ENCODE measurements at regions not wholly inside any gene's neighbourhood (a gene's known extent, or its start where the extent isn't known, plus 50 kb on each side); places are given as distances from the start of the nearest gene placed in this dataset.

DNA sequence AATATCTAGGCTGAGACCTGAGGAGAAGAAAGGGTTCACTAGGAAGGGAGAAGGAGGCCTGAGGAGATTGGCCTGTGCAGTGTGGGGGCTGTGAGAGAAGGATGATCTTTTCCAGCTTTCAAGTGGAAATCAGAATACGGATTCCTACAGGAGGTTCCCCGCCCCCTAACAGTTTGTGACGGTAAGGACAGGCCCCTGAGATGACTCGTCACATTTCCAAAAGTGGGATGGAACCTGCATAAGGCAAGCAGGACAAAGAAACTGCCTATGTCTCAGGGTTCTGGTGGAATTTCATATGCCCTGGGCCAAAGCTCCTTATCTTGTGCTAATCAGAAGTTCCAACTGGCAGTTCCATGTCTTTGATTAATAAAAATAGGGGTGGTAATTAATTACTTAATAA lies 275.6 kb downstream of the SNX10 start:
- ATAC-seq: no peak
- Mint-ChIP-seq H3K9me3 (peaks cover 19% of the 10 kb centered on the region), H3K27me3 (peaks cover 65% of the 10 kb centered on the region), H3K4me3 (no peak overlapping the region), H3K36me3 (no peaks in the 10 kb centered on the region), H3K27ac (no peak overlapping the region), H3K4me1 (no peaks in the 10 kb centered on the region)

DNA sequence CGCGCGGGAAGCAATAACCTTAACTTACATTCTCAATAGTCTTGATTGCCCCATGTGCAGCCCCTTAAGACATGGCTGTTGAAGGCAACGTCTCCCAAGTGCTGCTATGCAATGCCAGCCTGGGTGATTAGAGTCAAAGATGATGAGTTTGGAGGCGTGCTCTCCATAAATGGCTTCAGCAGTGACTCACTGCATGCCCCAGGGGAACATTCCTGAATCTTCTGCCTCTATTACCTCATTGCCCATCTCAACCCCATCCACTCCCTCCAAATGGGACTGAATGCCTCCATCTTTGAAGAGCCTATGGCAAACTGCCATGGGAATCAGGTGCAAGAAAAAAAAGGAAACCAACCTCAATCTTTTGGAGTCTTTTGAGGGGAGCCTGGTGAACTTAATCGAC lies 282.8 kb downstream of the SNX10 start:
- ATAC-seq: no peak
- H3K27ac Mint-ChIP-seq: no peak overlapping the region
- H3K36me3 Mint-ChIP-seq: no peaks in the 10 kb centered on the region
- H3K27me3 Mint-ChIP-seq: peaks cover 45% of the 10 kb centered on the region
- H3K9me3 Mint-ChIP-seq: peaks cover 11% of the 10 kb centered on the region
- no peak overlapping the region for H3K4me3 Mint-ChIP-seq
- H3K4me1 Mint-ChIP-seq: no peaks in the 10 kb centered on the region

DNA sequence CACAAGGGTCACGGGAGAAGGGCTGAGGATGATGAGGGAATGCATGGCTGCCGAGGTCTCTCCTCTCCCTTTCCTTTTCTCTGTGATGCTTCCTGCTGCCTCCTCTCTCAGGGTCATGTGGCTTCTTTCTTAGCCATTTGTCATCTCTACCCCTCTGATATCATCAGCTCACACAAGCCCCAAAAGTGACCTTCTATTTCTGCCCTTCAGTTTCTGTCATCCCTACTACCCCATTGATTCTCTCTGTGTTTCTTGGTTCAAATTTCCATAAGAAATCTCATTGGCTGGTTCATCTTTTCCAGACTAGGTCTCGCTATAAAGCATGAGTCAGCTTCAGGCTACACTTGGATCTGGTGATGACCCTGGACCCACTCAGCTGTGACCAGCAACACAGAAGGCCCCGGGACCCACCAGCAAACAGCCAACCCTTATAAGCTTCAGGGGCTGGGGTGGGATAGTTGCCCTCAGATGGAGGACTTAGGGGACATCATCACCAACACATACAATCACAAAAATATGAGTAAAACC lies 284.3 kb downstream of the SKAP2 start:
- no peak overlapping the region for H3K4me3 Mint-ChIP-seq
- no peaks in the 10 kb centered on the region for H3K4me1 Mint-ChIP-seq
- H3K27ac Mint-ChIP-seq: no peak overlapping the region
- no peaks in the 10 kb centered on the region for H3K9me3 Mint-ChIP-seq
- no peak for ATAC-seq
- H3K36me3 Mint-ChIP-seq: no peaks in the 10 kb centered on the region
- peaks cover 40% of the 10 kb centered on the region for H3K27me3 Mint-ChIP-seq

DNA sequence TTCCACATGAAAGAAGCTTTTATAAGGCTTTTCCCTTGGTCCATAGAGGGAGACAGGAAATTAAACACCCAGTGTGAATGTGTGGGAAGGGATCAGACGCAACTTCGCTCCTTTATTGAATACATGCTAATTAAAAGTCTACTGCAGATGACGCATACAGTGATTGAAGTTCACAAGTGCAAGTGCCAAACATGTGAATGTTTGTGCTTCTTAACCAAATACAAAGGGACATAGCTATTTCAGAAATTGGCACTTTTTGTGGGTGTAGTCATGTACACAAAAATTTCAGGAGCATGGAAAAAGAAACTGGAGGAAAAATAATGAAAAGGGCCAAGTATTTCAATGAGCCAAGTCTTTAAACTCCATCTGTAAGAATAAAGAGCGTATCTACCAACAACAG lies 283.7 kb downstream of the SKAP2 start:
- no peak overlapping the region for H3K4me3 Mint-ChIP-seq

DNA sequence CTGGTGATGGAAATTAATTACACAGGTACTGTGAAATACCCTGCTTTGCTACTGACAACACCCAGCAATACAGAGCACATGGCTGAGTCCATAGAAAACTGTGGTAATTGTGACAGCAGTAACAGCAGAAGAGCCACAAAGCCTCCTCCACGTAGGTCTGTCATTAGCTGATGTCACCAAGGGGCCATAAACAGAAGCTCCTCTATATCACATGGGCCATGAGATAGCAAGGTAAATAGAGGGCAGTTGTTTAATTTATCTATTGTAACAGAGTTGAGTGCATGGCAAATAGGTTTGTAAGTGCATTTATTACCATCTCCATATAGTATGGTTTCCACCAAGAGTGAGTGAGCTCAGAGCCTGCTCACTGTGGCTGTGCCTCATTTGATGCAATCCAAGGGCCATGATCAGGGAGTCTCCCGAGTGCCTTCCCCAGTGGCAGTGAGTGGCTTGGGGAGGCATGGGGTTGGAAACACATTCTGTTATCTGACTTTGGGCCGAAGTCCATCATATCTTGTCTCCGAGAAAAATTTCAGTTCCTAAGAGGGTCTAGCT lies 281.2 kb downstream of the SKAP2 start:
- Mint-ChIP-seq H3K4me1 (peaks cover 7% of the 10 kb centered on the region), H3K27ac (no peak overlapping the region), H3K36me3 (no peaks in the 10 kb centered on the region), H3K27me3 (peaks cover 44% of the 10 kb centered on the region), H3K4me3 (no peak overlapping the region), H3K9me3 (no peaks in the 10 kb centered on the region)
- no peak for ATAC-seq

More for the DNA sequence above, 283.7 kb downstream of the SKAP2 start:
- Mint-ChIP-seq H3K27ac (no peak overlapping the region), H3K36me3 (no peaks in the 10 kb centered on the region), H3K27me3 (peaks cover 40% of the 10 kb centered on the region), H3K4me1 (no peaks in the 10 kb centered on the region), H3K9me3 (no peaks in the 10 kb centered on the region)
- ATAC-seq: no peak

DNA sequence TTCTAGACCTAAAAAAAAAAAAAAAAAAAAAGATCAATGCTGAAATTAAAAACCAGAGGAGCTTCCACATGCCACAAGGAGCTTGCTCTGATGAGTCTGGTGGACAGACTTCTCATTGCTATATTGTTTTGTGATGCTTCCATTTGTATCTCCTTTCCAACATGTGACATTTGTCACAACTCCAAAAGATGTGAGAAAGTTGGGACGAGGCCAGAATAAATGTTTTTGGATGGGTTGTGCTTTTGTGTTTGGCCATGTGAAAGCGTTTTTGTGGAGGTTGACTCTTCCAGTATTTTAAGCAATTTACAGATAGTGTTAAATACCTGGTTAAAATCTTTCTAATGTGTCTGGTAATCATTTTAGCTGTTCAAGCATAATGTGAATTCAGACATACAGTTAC lies 280.1 kb downstream of the SKAP2 start:
- ATAC-seq: no peak
- Mint-ChIP-seq H3K4me1 (peaks cover 7% of the 10 kb centered on the region), H3K36me3 (no peaks in the 10 kb centered on the region), H3K27ac (no peak overlapping the region), H3K4me3 (no peak overlapping the region), H3K9me3 (no peaks in the 10 kb centered on the region), H3K27me3 (peaks cover 39% of the 10 kb centered on the region)

DNA sequence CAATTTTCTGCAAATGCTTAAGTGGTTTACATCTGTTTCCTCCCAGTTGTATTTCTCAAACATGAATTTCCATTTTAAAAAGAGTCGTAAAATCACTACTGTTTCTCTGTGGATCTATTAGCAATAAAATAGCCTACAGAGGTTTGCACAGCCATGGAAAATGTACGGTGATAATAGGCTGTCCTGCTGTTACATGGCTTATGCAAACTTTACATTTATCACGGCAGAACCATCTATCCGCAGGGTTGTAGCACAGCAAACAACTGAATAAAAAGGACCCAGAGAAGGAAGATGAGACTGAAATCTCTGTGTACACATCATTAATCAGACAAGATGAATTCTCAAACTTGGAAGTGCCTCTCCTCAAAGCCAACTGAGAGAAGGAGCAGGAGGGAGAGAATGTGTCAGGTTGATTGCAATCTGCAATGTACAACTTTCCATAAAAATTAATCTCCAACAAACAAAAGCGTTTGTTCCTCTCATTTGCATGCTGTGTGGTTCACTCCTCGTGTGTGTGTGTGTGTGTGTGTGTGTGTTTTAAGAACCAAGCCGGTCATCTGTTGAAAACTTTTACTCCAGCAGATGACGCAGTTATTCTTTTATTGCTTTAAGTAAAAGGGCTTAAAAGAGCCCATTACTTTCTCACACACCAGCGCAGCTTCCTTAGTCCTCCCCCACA lies 279.3 kb downstream of the SKAP2 start:
- ATAC-seq: no peak
- Mint-ChIP-seq H3K4me3 (no peak overlapping the region), H3K27ac (no peak overlapping the region), H3K9me3 (no peaks in the 10 kb centered on the region), H3K36me3 (no peaks in the 10 kb centered on the region), H3K4me1 (peaks cover 11% of the 10 kb centered on the region), H3K27me3 (peaks cover 31% of the 10 kb centered on the region)

DNA sequence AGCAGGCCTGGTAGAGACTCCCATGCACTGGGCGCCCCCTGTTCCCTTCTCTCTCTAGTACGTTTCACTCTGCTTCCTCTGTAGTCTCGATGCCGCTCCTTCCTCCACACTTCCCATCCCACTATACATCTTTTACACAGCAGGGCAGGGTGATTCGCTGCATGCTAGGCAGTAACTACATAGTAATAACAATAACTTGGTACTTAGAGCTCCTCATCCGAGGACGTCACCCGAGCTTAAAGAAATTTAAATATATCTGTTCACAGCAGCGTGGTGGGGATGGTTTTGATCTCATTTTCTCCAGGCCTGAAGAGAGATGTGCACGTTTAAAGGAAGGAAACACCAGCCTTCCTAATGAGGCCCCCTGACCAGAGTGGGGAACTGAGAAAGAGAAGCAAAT lies 276.9 kb downstream of the SKAP2 start:
- Mint-ChIP-seq H3K9me3 (no peaks in the 10 kb centered on the region), H3K4me1 (peaks cover 14% of the 10 kb centered on the region), H3K4me3 (no peak overlapping the region), H3K36me3 (no peaks in the 10 kb centered on the region), H3K27me3 (peaks cover 20% of the 10 kb centered on the region), H3K27ac (no peak overlapping the region)
- no peak for ATAC-seq

DNA sequence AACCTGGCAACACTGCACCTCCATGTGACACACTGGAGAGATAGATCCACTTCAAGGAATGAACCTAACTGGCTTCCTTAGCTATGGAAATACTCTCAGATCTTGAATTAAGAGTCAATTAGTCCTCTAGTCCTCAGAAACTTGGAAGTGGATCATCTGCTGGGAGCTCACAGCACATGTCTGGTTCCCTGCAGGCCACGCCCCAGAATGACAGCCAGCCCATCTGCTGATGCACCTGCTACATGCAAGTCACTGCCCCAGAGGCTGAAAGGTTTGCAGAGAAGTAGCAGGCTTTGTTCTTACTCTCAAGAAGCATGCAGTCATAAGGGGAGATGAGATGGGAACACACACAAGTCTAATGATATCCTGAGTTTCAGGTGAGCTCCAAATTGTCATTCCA lies 275.9 kb downstream of the SKAP2 start:
- Mint-ChIP-seq H3K4me3 (no peak overlapping the region), H3K4me1 (peaks cover 14% of the 10 kb centered on the region), H3K36me3 (no peaks in the 10 kb centered on the region), H3K9me3 (no peaks in the 10 kb centered on the region), H3K27me3 (peaks cover 20% of the 10 kb centered on the region), H3K27ac (no peak overlapping the region)
- ATAC-seq: no peak

DNA sequence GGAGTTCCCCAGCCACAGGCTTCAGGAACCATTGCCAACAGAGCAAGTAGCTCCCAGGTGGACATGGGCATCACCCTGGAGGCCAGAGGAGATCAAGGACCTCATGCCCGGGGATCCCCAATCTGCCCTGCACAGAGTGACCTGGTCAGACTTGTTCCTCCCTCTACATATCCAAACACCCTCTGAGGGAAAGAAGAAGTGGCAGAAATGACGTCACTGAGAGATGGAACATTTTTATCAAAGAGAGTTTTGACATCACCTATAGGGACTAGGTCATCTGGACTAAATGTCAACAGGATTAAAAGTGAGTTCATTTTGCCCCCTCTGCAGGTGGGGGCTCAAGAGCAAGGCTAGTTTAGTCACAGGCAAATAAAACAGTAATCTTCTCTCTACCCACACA lies 273.7 kb downstream of the SKAP2 start:
- no peaks in the 10 kb centered on the region for H3K9me3 Mint-ChIP-seq
- H3K36me3 Mint-ChIP-seq: no peaks in the 10 kb centered on the region
- H3K27ac Mint-ChIP-seq: no peak overlapping the region
- no peak for ATAC-seq
- peaks cover 14% of the 10 kb centered on the region for H3K4me1 Mint-ChIP-seq
- H3K4me3 Mint-ChIP-seq: no peak overlapping the region
- peaks cover 20% of the 10 kb centered on the region for H3K27me3 Mint-ChIP-seq

DNA sequence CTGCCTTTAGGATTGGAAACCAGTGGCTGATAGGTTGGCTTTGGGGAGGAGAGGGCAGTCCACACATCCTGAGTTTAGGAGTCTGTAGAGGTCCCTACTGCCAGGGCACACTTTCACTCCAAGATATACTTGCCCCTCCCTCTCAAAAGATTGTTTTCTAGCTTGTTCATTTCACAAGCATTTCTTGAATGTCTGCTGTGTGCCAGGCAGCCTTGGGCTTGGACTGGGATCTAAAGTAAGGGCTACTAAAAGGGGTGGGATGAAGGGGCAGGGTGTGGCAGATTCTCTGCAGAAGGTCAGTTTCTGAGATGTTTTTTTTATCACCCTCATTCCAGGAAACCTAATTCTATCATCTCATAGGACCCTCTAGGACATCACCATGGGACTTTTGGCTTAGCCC lies 272.4 kb downstream of the SKAP2 start:
- no peak overlapping the region for H3K4me3 Mint-ChIP-seq
- no peak overlapping the region for H3K27ac Mint-ChIP-seq
- H3K9me3 Mint-ChIP-seq: no peaks in the 10 kb centered on the region
- H3K36me3 Mint-ChIP-seq: no peaks in the 10 kb centered on the region
- peaks cover 18% of the 10 kb centered on the region for H3K27me3 Mint-ChIP-seq
- H3K4me1 Mint-ChIP-seq: peaks cover 14% of the 10 kb centered on the region
- no peak for ATAC-seq

DNA sequence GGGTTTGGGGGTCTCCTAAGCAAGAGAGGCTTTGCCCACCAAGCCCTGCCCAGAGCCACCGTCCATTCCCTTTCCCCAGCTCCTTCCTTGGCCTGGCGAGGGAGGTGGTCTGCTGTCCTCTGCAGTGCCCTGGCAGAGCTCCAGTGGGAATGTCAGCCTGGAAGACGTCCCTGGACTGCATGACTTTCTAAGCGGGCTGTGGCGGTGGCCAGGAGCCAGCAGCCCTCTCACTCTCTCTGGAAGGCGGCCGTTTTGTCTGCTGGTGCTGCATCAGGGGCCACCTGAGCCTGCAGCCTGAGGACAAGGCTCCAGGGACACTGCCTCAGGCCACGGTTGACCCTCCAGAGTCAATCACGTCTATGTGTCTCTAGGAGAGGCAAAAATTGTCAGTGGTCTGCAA lies 271.0 kb downstream of the SKAP2 start:
- H3K36me3 Mint-ChIP-seq: peaks cover 6% of the 10 kb centered on the region
- ATAC-seq: no peak
- no peaks in the 10 kb centered on the region for H3K9me3 Mint-ChIP-seq
- H3K4me1 Mint-ChIP-seq: peaks cover 7% of the 10 kb centered on the region
- H3K27ac Mint-ChIP-seq: no peak overlapping the region
- no peak overlapping the region for H3K4me3 Mint-ChIP-seq
- H3K27me3 Mint-ChIP-seq: peaks cover 4% of the 10 kb centered on the region

DNA sequence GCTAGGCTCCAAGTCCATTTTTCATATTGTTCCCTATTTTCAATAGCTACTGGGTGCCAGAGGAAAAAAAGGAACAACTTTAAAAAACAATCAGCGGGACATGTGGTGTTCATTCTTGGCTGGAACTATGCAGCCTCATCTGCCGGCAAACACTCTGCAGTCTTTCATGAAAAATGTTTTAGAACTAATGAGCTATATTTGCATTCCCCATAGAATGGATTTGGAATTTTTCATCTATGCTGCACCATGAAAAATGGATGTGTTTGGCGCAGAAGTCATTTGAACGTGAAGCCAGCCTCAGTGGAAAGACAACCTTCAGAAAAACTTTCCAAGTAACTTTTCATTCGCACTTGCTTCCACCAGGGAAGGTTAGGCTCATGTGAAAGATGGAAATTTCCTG lies 270.5 kb downstream of the SKAP2 start:
- no peak for ATAC-seq
- H3K27me3 Mint-ChIP-seq: no peaks in the 10 kb centered on the region
- no peaks in the 10 kb centered on the region for H3K9me3 Mint-ChIP-seq
- H3K4me1 Mint-ChIP-seq: peaks cover 7% of the 10 kb centered on the region
- peaks cover 11% of the 10 kb centered on the region for H3K36me3 Mint-ChIP-seq
- no peak overlapping the region for H3K4me3 Mint-ChIP-seq
- H3K27ac Mint-ChIP-seq: no peak overlapping the region

DNA sequence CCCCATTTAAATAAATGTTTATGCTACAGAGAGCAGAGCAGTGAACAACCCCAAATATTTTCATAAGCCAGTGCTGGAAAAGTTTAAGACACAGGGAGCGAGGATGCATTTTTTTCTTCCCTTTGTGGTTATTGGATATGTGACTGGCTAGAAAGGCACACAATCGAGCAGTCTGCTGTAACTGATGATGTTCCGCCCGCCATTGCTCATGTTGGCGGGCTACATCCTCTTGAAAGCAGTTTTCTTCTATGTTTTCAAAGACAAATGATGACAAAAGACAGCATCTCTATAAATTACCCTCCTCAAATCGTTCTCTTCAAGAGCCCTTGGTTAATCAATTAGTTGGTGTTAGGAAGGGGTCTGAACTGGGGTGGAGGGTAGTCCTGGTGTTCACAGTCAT lies 269.8 kb downstream of the SKAP2 start:
- Mint-ChIP-seq H3K9me3 (no peaks in the 10 kb centered on the region), H3K27me3 (no peaks in the 10 kb centered on the region), H3K27ac (no peak overlapping the region), H3K4me1 (peaks cover 7% of the 10 kb centered on the region), H3K36me3 (peaks cover 12% of the 10 kb centered on the region), H3K4me3 (no peak overlapping the region)
- ATAC-seq: no peak

DNA sequence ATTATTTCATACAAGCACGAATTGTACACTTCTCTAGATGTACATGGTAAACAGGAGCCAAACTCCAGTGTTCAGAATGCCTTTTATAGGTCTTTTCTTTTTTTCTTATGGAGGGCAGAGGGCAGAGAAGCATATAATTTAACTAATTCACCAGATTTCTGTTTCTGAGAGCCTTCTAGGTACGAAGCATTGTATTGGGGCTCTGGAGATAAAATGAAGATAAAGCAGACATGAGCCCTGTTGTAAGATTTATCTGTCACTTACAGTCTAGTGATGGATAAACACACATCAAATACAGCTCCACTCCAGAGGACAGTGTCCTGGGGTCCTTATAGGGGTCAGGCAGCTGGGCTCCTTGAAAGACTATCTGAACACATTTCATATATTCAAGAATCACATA lies 265.5 kb downstream of the SKAP2 start:
- ATAC-seq: no peak
- Mint-ChIP-seq H3K4me3 (no peak overlapping the region), H3K9me3 (no peaks in the 10 kb centered on the region), H3K27ac (no peak overlapping the region), H3K36me3 (peaks cover 12% of the 10 kb centered on the region), H3K27me3 (no peaks in the 10 kb centered on the region), H3K4me1 (no peaks in the 10 kb centered on the region)

DNA sequence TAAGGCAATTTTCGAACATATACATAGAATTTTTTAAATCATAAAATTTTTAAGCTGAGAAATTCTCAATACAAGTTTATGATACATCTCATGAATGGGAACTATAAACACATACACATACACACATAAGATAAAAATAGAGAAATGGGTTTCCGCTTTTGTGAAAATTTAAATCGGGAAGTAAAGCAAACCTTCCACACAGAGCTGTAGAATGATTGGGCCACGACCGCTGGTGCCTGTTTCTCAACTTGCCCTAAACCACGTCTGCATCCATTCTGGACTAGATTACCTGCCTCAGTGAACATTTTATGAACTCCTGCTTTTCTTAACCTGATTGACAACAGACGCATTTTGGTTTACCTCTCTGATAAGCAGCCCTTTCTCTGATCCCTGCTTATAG lies 264.4 kb downstream of the SKAP2 start:
- no peaks in the 10 kb centered on the region for H3K4me1 Mint-ChIP-seq
- no peaks in the 10 kb centered on the region for H3K27me3 Mint-ChIP-seq
- no peaks in the 10 kb centered on the region for H3K9me3 Mint-ChIP-seq
- H3K27ac Mint-ChIP-seq: no peak overlapping the region
- H3K4me3 Mint-ChIP-seq: no peak overlapping the region
- H3K36me3 Mint-ChIP-seq: peaks cover 12% of the 10 kb centered on the region
- ATAC-seq: no peak

Data from stimulated activated memory B cell treated with anti-CD40 and anti-IgM and Interleukin-4, amounts not matched to agents 10 μg/mL and 1 μg/mL and 100 μg/mL, for 72 hours (primary cell).